HCT116 (cell line): ENCODE measurements at regions not wholly inside any gene's neighbourhood (a gene's known extent, or its start where the extent isn't known, plus 50 kb on each side); places are given as distances from the start of the nearest gene placed in this dataset.

Source experiments
- CEBPB ChIP-seq: IDR thresholded peaks from 2 replicates; pipeline ENCODE4 v1.6.1; 2012; ENCODE audit warnings: low read depth
- EGR1 ChIP-seq: IDR thresholded peaks from 2 replicates; pipeline ENCODE4 v1.6.1; 2012; ENCODE audit warnings: low read depth
- EZH2 ChIP-seq: fragments of 200-600 bp; sonication (generic); IDR thresholded peaks from 2 replicates; pipeline ENCODE4 v1.6.1; 2017; ENCODE audit warnings: antibody characterized with exemption, mixed run types
- POLR2A ChIP-seq: IDR thresholded peaks from 2 replicates; pipeline ENCODE4 v1.7.0; 2011; ENCODE audit warnings: borderline replicate concordance; ENCODE audit not compliant: insufficient read depth, insufficient read length; ENCODE audit errors: extremely low read depth

- TF ChIP-seq EGR1 (no peak), EZH2 (no peak), POLR2A (no peak), CEBPB (no peak)
These were observed 642.7 kb downstream of the TAF11L14 start for GRCh38 chr5:18276939-18277338.
